T-cell (primary cell): ENCODE measurements at regions not wholly inside any gene's neighbourhood (a gene's known extent, or its start where the extent isn't known, plus 50 kb on each side); places are given as distances from the start of the nearest gene placed in this dataset.
A peak's percentile ranks its signal among the peaks of the same experiment; 100 is the strongest.
"Not testable (repeated sequence)": the region's sequence is repeated elsewhere in the genome, so short reads cannot be mapped to it uniquely, and the experiment has no call there.

Experiments
- ATAC-seq, 4 experiments: fragments of 200-7000 bp in 3 of 4; fragments of 150-1000 bp in 1 of 4; cut with Tn5 transposase; replicated peaks in 1 of 4; 1 replicate in 3 of 4; 2 replicates in 1 of 4; pipeline ENCODE4 v1.10.0; 2021; ENCODE audit warnings: moderate library complexity in 3 of 4, mild to moderate bottlenecking in 2 of 4, moderate number of reproducible peaks in 1 of 4
- CTCF ChIA-PET, 2 donors: fragments of 300-600 bp; sonication (Branson Sonifier 250); formaldehyde crosslinking; loops; one replicate each; lab custom pipeline; 2022; ENCODE audit warnings: antibody characterized with exemption in 2 of 2; lab: Charles Lee
- POLR2A ChIA-PET, 2 donors: fragments of 300-600 bp; sonication (Branson Sonifier 250); formaldehyde crosslinking; loops; one replicate each; lab custom pipeline; 2022; ENCODE audit warnings: antibody characterized with exemption in 2 of 2; lab: Charles Lee
- DNase-seq, 35 experiments: peaks; one replicate each; pipeline versions ENCODE4 v3.0.0 to v3.0.0-alpha.2; 2013 to 2023
- H3K27ac ChIP-seq: one replicate; pipeline ENCODE4 v1.5.1; 2013; ENCODE audit warnings: low read length
- H3K27me3 ChIP-seq, 2 experiments: replicated peaks in 1 of 2; 1 replicate in 1 of 2; 2 replicates in 1 of 2; pipeline versions ENCODE4 v1.6.1 to v1.7.0; 2013; ENCODE audit warnings: low read length in 1 of 2, mixed read lengths in 1 of 2; ENCODE audit not compliant: control insufficient read depth in 2 of 2, insufficient read depth in 2 of 2; ENCODE audit errors: extremely low read depth in 1 of 2
- H3K36me3 ChIP-seq, 2 donors: 1 replicate in 1 of 2; 2 replicates in 1 of 2; pipeline versions ENCODE4 v1.6.1 to v1.7.0; 2013; ENCODE audit warnings: low read length in 1 of 2; ENCODE audit not compliant: control insufficient read depth in 2 of 2, insufficient read depth in 1 of 2; ENCODE audit errors: extremely low read depth in 1 of 2
- H3K4me1 ChIP-seq, 2 experiments: 1 replicate in 1 of 2; 2 replicates in 1 of 2; pipeline versions ENCODE4 v1.6.1 to v1.7.0; 2013; ENCODE audit warnings: low read length in 2 of 2, mixed read lengths in 1 of 2; ENCODE audit not compliant: insufficient read depth in 2 of 2, control insufficient read depth in 1 of 2; ENCODE audit errors: extremely low read depth in 1 of 2
- H3K4me3 ChIP-seq, 2 donors: 1 replicate in 1 of 2; 2 replicates in 1 of 2; pipeline versions ENCODE4 v1.5.1 to v1.7.0; 2013; ENCODE audit warnings: mild to moderate bottlenecking in 2 of 2, low read length in 1 of 2, moderate library complexity in 1 of 2; ENCODE audit not compliant: control insufficient read depth in 1 of 2; ENCODE audit errors: extremely low read depth in 1 of 2
- H3K9me3 ChIP-seq: 2 replicates; pipeline ENCODE4 v1.7.0; 2013
- H3K27ac Mint-ChIP-seq, 2 donors: one replicate each; pipeline ENCODE4 v1.8.0; 2020 to 2021; ENCODE audit warnings: mild to moderate bottlenecking in 2 of 2, mixed read lengths in 2 of 2
- H3K27me3 Mint-ChIP-seq, 2 donors: one replicate each; pipeline ENCODE4 v1.8.0; 2021 to 2022; ENCODE audit warnings: mixed read lengths in 2 of 2
- H3K36me3 Mint-ChIP-seq: one replicate; pipeline ENCODE4 v1.8.0; 2021; ENCODE audit warnings: mixed read lengths
- H3K4me1 Mint-ChIP-seq, 3 donors: one replicate each; pipeline ENCODE4 v1.8.0; 2020 to 2022; ENCODE audit warnings: mixed read lengths in 3 of 3, mild to moderate bottlenecking in 1 of 3
- H3K4me3 Mint-ChIP-seq, 3 donors: one replicate each; pipeline ENCODE4 v1.8.0; 2020 to 2022; ENCODE audit warnings: mild to moderate bottlenecking in 3 of 3, mixed read lengths in 3 of 3, moderate library complexity in 3 of 3
- H3K9me3 Mint-ChIP-seq, 3 donors: one replicate each; pipeline ENCODE4 v1.8.0; 2020 to 2022; ENCODE audit warnings: mixed read lengths in 3 of 3
- WGBS: methylation state at CpG from one replicate; pipeline ENCODE4 v1.1.5; 2013; ENCODE audit warnings: missing lambda C conversion rate; ENCODE audit not compliant: insufficient coverage; 5-methylcytosine and 5-hydroxymethylcytosine counted together

DNA sequence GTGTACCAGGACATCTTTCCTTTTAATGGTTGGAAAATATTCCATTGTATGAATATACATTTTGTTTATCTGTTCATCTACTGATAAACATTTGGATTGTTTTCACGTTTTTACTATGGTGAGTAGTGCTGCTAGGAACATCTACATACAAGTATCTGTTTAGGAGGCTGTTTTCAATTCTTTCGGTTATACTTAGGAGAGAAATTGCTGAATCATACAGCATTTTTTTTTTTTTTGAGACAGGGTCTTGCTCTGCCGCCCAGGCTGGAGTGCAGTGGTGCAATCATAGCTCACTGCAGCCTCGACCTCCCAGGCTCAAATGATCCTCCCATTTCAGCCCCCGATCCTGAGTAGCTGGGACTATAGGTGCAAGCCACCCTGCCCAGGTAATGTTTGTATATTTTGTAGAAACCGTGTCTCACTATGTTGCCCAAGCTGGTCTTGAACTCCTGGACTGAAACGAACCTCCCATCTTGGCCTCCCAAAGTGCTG, 122.9 kb downstream of the CRLF3 start:
- H3K27me3 Mint-ChIP-seq = peaks cover 9 to 13% of the 10 kb centered on the region in 2 donors

DNA sequence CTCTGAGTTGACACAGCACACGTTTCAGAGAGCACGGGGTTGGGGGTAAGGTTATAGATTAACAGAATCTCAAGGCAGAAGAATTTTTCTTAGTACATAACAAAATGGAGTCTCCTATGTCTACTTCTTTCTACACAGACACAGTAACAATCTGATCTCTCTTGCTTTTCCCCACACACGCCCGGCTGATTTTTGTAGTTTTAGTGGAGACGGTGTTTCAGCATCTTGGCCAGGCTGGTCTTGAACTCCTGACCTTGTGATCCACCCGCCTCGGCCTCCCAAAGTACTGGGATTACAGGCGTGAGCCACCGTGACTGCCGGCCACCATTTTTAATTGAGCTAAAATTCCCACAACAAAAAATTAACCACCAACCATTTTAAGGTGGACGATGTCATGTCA, 123.7 kb downstream of the CRLF3 start:
- H3K9me3 ChIP-seq, H3K36me3 Mint-ChIP-seq, POLR2A ChIA-PET, H3K36me3 ChIP-seq, H3K27ac Mint-ChIP-seq, H3K9me3 Mint-ChIP-seq, DNase-seq, H3K4me3 ChIP-seq, ATAC-seq, CTCF ChIA-PET, H3K4me3 Mint-ChIP-seq, H3K4me1 Mint-ChIP-seq, H3K27ac ChIP-seq: not testable (repeated sequence)
- peaks cover 0 to 11% of the 10 kb centered on the region in 2 experiments for H3K27me3 ChIP-seq
- peaks cover 0 to 10% of the 10 kb centered on the region in 2 experiments for H3K4me1 ChIP-seq
- WGBS = 97% methylated on average over 6 of the region's 11 CpGs
- H3K27me3 Mint-ChIP-seq = peaks cover 9 to 13% of the 10 kb centered on the region in 2 donors

More for the DNA sequence above, 122.9 kb downstream of the CRLF3 start:
- H3K4me3 ChIP-seq = no peak overlapping the region
- Mint-ChIP-seq H3K36me3 (no peaks in the 10 kb centered on the region), H3K4me3 (no peak overlapping the region), H3K27ac (no peak overlapping the region), H3K4me1 (peaks cover 10 to 14% (median 13%) of the 10 kb centered on the region in 3 donors), H3K9me3 (no peaks in the 10 kb centered on the region)
- H3K27ac ChIP-seq = no peak overlapping the region
- POLR2A ChIA-PET = no interaction called here
- no peak for ATAC-seq
- H3K36me3 ChIP-seq = no peaks in the 10 kb centered on the region
- no peaks in the 10 kb centered on the region for H3K9me3 ChIP-seq
- H3K27me3 ChIP-seq = peaks cover 0 to 11% of the 10 kb centered on the region in 2 experiments
- H3K4me1 ChIP-seq = peaks cover 2 to 12% of the 10 kb centered on the region in 2 experiments
- CTCF ChIA-PET = no interaction called here
- WGBS = no CpG with 5 or more reads among the region's 7 CpGs
- DNase-seq = no peak

DNA sequence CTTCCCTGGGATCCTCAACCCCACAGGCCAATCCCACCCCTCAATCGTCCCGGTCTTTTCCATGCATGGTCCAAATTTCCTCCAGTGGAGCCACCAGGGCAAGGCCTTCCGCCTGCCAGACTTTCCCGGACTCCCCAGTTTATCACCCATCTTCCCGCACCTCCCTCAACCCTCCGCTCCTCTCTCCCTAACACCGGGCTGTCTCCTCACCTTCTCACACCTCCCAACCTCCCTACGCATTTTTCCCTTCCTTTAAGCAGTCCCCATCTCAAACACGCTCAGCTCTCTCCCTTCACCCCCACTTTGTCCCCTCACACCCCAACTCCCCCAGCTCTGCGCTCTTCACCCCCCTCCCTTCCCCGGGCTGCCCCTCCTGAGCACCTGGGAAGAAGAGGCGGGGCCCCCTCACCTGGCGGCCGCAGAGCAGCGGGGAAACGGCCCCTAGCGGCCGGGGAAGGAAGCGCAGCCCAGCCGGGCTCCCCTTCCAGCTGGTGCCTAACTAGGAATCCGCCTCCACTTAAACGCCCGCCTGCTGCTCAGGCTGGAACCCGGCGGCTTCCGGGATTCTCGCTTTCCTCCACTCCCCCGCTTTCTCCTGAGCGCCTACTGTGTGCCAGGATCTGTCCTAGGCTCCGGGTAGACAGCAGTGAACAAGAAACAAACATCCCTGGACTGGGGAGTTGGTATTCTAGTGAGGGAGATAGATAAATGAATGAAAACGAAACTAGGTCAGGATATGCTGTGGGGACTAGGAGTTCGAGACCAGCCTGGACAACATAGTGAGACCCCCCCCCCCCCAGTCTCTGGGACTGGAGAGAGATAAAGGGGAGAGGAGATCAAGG, 126.7 kb downstream of the CRLF3 start:
- not testable (repeated sequence) for H3K27ac ChIP-seq, H3K27ac Mint-ChIP-seq, H3K27me3 ChIP-seq, H3K36me3 ChIP-seq, H3K9me3 Mint-ChIP-seq, H3K27me3 Mint-ChIP-seq, H3K9me3 ChIP-seq, H3K36me3 Mint-ChIP-seq
- ATAC-seq (peak; percentile 81 to 88 (median 86)), DNase-seq (peak; percentile 44 to 83 (median 64))
- ChIA-PET CTCF (interaction anchor here in 1 of 2 donors (0.6 to 0.7 kb wide), 2 partner anchors 834 to 1242 kb away, joined by 3 to 6 read pairs; no protein-coding TSS in a partner anchor), POLR2A (interaction anchor here in 1 of 2 donors (0.6 kb wide), 1 partner anchor 9 kb away, joined by 5 read pairs; no protein-coding TSS in a partner anchor)
- Histone ChIP-seq H3K4me3 (peak overlapping the region; percentile 37 to 38), H3K4me1 (peaks cover 0 to 18% of the 10 kb centered on the region in 2 experiments)
- H3K4me1 Mint-ChIP-seq = peaks cover 8 to 13% (median 11%) of the 10 kb centered on the region in 3 donors
- WGBS = 17% methylated on average over 18 of the region's 32 CpGs
- peak overlapping the region; percentile 62 to 77 (median 77) for H3K4me3 Mint-ChIP-seq

DNA sequence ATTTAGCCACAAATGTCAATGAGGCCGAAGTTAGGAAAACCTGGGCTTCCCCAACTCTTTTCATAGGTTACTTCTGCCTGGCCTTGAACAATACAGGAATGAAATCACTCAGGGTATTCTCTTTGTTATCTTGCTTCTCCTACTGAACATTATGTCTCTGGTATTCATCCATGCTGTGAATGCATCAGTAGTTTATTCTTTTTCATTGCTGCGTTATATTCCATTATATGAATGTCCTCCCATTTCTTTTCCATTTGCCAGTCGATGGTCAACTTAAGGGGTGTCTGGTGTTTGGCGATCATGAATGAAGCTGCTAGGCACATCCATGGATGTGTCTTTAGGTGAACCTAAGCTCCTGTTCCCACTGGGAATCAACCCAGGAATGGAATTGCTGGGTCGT, 128.3 kb downstream of the CRLF3 start:
- ATAC-seq (no peak), DNase-seq (no peak)
- Mint-ChIP-seq H3K36me3 (no peaks in the 10 kb centered on the region), H3K4me3 (no peak overlapping the region), H3K27me3 (peaks cover 7 to 9% of the 10 kb centered on the region in 2 donors), H3K27ac (no peak overlapping the region), H3K4me1 (peaks cover 8 to 13% (median 11%) of the 10 kb centered on the region in 3 donors), H3K9me3 (no peaks in the 10 kb centered on the region)
- peaks cover 0 to 18% of the 10 kb centered on the region in 2 experiments for H3K4me1 ChIP-seq
- no peaks in the 10 kb centered on the region for H3K9me3 ChIP-seq
- 100% methylated on average over 3 of the region's 5 CpGs for WGBS
- peaks cover 0 to 3% of the 10 kb centered on the region in 2 experiments for H3K27me3 ChIP-seq
- H3K27ac ChIP-seq = no peak overlapping the region
- no peak overlapping the region for H3K4me3 ChIP-seq
- no peaks in the 10 kb centered on the region for H3K36me3 ChIP-seq
- CTCF ChIA-PET = no interaction called here
- POLR2A ChIA-PET = no interaction called here

DNA sequence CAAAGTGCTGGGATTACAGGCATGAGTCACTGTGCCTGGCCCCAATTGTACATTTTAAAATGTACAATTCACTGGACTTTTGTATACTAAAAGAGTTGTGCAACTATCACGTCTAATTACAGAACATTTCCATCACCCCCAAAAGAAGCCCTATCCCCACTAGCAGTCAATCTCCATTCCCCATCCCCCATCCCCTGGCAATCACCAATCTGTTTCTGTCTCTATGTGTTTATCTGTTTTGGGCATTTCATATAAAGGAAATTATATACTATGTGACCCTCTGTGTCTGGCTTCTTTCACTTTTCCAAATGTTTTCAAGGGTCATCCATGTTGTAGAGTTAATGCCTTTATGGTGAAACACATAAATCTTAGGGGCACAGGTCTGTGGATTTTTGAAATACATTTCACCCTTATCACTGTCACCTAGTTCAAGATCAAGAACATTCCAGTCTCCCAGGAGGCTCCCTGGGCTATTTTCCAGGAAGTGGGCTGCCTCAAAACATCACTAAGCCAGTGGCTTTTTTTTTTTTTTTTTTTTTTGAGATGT, 129.2 kb downstream of the CRLF3 start:
- H3K36me3 ChIP-seq, DNase-seq, H3K4me3 Mint-ChIP-seq, H3K27ac Mint-ChIP-seq, ATAC-seq, H3K36me3 Mint-ChIP-seq, H3K9me3 ChIP-seq, H3K27me3 Mint-ChIP-seq, H3K27me3 ChIP-seq, H3K27ac ChIP-seq, POLR2A ChIA-PET, H3K4me3 ChIP-seq, H3K9me3 Mint-ChIP-seq: not testable (repeated sequence)
- CTCF ChIA-PET = interaction anchor here in 1 of 2 donors (0.7 kb wide), 1 partner anchor 1615 kb away, joined by 3 read pairs; no protein-coding TSS in a partner anchor
- peaks cover 0 to 18% of the 10 kb centered on the region in 2 experiments for H3K4me1 ChIP-seq
- peaks cover 8 to 13% (median 11%) of the 10 kb centered on the region in 3 donors for H3K4me1 Mint-ChIP-seq
- no CpG with 5 or more reads among the region's 1 CpG for WGBS

DNA sequence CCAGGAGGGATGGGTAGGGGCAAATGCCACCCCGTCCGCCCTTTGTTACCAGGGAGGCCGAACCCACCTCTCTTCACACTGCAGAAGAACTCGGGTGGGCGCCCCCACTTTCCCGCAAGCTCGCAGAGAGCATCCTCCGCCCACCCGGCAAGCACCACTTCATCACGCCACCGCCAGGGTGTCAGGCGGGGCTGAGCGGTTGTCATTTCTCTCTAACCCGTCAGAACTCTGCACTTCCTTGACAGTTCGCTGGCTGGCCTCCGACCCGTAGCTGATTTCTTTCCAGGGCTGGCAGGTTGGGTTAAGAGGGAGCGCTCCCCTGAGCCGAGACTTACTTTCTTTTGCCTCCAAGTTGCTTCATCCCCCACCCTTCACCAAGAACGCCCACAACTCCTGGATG, 130.7 kb downstream of the CRLF3 start:
- H3K36me3 Mint-ChIP-seq, POLR2A ChIA-PET, H3K27me3 Mint-ChIP-seq, H3K4me3 ChIP-seq, H3K9me3 ChIP-seq, CTCF ChIA-PET, H3K27ac ChIP-seq, H3K27ac Mint-ChIP-seq, H3K36me3 ChIP-seq, H3K27me3 ChIP-seq, H3K9me3 Mint-ChIP-seq: not testable (repeated sequence)
- peaks cover 0 to 18% of the 10 kb centered on the region in 2 experiments for H3K4me1 ChIP-seq
- DNase-seq (peak in 32 of 35 experiments; percentile 25 to 70 (median 50)), ATAC-seq (peak; percentile 75 to 82 (median 78))
- WGBS = 0% methylated on average over 6 of the region's 20 CpGs
- Mint-ChIP-seq H3K4me3 (peak overlapping the region; percentile 13 to 48 (median 33)), H3K4me1 (peaks cover 8 to 13% (median 11%) of the 10 kb centered on the region in 3 donors)
